HEK293T (cell line): ENCODE measurements at regions not wholly inside any gene's neighbourhood (a gene's known extent, or its start where the extent isn't known, plus 50 kb on each side); places are given as distances from the start of the nearest gene placed in this dataset.

Source experiments
- CTCF ChIA-PET: fragments of 350-600 bp; formaldehyde crosslinking; extraction: SDS; loops from one replicate; lab custom pipeline; 2021; ENCODE audit warnings: antibody characterized with exemption, inconsistent platforms; lab: Yijun Ruan, JAX
- POLR2A ChIA-PET: fragments of 350-600 bp; formaldehyde crosslinking; extraction: SDS; loops from one replicate; lab custom pipeline; 2020; ENCODE audit warnings: antibody characterized with exemption, inconsistent platforms; lab: Yijun Ruan, JAX
- DNase-seq: peaks from one replicate; pipeline ENCODE4 v3.0.0; 2012; ENCODE audit warnings: mixed read lengths; ENCODE audit errors: extremely low spot score
- ARNT ChIP-seq: fragments of 450-650 bp; IDR thresholded peaks from 2 replicates; pipeline ENCODE4 v1.6.1; 2017; ENCODE audit warnings: mild to moderate bottlenecking
- BHLHE40 ChIP-seq: fragments of 450-650 bp; IDR thresholded peaks from 2 replicates; pipeline ENCODE4 v1.6.1; 2016; ENCODE audit warnings: mild to moderate bottlenecking, moderate library complexity, borderline replicate concordance
- CTBP1 ChIP-seq: fragments of 450-650 bp; IDR thresholded peaks from 2 replicates; pipeline ENCODE4 v1.6.1; 2016; ENCODE audit warnings: borderline replicate concordance
- ELF4 ChIP-seq: fragments of 450-650 bp; IDR thresholded peaks from 2 replicates; pipeline ENCODE4 v1.6.1; 2017; ENCODE audit warnings: antibody characterized with exemption
- FOXA1 ChIP-seq: fragments of 450-650 bp; IDR thresholded peaks from 2 replicates; pipeline ENCODE4 v1.6.1; 2016; ENCODE audit warnings: mild to moderate bottlenecking
- FOXK2 ChIP-seq: fragments of 450-650 bp; IDR thresholded peaks from 2 replicates; pipeline ENCODE4 v1.6.1; 2016; ENCODE audit warnings: mild to moderate bottlenecking
- FOXM1 ChIP-seq: fragments of 450-650 bp; IDR thresholded peaks from 2 replicates; pipeline ENCODE4 v1.6.1; 2017; ENCODE audit warnings: mild to moderate bottlenecking, borderline replicate concordance
- HDGF ChIP-seq: fragments of 450-650 bp; IDR thresholded peaks from 2 replicates; pipeline ENCODE4 v1.6.1; 2017; ENCODE audit warnings: antibody characterized with exemption, borderline replicate concordance
- L3MBTL2 ChIP-seq: fragments of 450-650 bp; conservative IDR thresholded peaks from 2 replicates; pipeline ENCODE4 v1.6.1; 2016; ENCODE audit warnings: mild to moderate bottlenecking
- LEF1 ChIP-seq: fragments of 450-650 bp; IDR thresholded peaks from 2 replicates; pipeline ENCODE4 v1.6.1; 2017; ENCODE audit warnings: mild to moderate bottlenecking, borderline replicate concordance
- NFRKB ChIP-seq: fragments of 450-650 bp; IDR thresholded peaks from 2 replicates; pipeline ENCODE4 v1.6.1; 2016; ENCODE audit warnings: mild to moderate bottlenecking, moderate library complexity
- PKNOX1 ChIP-seq: fragments of 450-650 bp; IDR thresholded peaks from 2 replicates; pipeline ENCODE4 v1.6.1; 2016
- SP1 ChIP-seq: fragments of 450-650 bp; IDR thresholded peaks from 2 replicates; pipeline ENCODE4 v1.6.1; 2017
- SUZ12 ChIP-seq: fragments of 450-650 bp; IDR thresholded peaks from 2 replicates; pipeline ENCODE4 v1.6.1; 2016; ENCODE audit warnings: mild to moderate bottlenecking
- TARDBP ChIP-seq: fragments of 450-650 bp; IDR thresholded peaks from 2 replicates; pipeline ENCODE4 v1.6.1; 2016
- ZNF384 ChIP-seq: fragments of 450-650 bp; IDR thresholded peaks from 2 replicates; pipeline ENCODE4 v1.6.1; 2016

DNA sequence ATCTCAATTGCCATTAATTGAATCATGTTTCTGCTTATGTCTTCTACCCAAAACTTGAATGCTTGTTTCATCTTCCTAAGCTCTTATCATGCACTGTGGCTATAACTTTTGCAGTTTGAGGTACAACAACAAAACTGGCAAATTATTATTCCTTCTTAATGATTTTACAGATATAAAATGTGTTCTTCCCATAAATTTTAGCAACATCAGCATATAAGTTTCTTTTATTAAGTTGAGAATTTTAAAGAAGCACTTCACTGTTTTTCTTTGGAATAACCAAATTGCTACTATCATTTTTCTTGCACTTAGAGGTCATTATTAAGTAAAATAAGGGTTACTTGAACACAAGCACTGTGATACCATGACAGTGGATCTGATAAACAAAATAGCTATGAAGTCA lies 862.6 kb upstream of the CADM2 start:
- POLR2A ChIA-PET = no interaction called here
- DNase-seq = no peak
- CTCF ChIA-PET = no interaction called here
- TF ChIP-seq ZNF384 (no peak), HDGF (no peak), ELF4 (no peak), FOXA1 (no peak)

DNA sequence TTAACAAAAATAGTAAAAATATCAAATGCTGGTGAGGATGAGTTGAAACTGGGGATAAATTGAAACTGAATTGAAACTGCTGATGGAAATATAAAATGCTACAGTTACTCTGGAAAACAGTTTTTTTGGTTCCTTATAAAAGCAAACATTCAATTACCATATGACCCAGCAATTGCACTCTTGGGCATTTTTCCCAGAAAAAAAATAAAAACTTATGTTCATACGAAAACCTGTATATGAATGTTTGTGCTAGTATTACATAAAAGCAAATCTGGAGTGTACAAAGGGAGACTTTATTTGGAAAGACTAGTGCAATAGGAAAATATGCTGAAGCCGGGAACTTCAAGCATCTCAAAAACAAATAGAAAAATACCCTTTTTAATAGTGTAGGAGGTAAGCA lies 857.9 kb upstream of the CADM2 start:
- ChIA-PET POLR2A (no interaction called here), CTCF (no interaction called here)
- no peak for DNase-seq
- no peak for TF ChIP-seq L3MBTL2
- TF ChIP-seq BHLHE40 = no peak
- TF ChIP-seq FOXA1 = no peak
- no peak for TF ChIP-seq ZNF384
- TF ChIP-seq ELF4 = no peak
- TF ChIP-seq ARNT = no peak
- TF ChIP-seq TARDBP = no peak
- TF ChIP-seq SUZ12 = no peak
- no peak for TF ChIP-seq HDGF
- no peak for TF ChIP-seq CTBP1
- TF ChIP-seq NFRKB = no peak
- no peak for TF ChIP-seq FOXM1
- TF ChIP-seq LEF1 = no peak
- TF ChIP-seq PKNOX1 = no peak
- TF ChIP-seq FOXK2 = no peak
- no peak for TF ChIP-seq SP1

GRCh38 chr3:84108442-84108971 lies 850.3 kb upstream of the CADM2 start:
- no peak for TF ChIP-seq ZNF384
- no peak for TF ChIP-seq FOXM1
- ChIA-PET POLR2A (no interaction called here), CTCF (no interaction called here)
- no peak for DNase-seq

DNA sequence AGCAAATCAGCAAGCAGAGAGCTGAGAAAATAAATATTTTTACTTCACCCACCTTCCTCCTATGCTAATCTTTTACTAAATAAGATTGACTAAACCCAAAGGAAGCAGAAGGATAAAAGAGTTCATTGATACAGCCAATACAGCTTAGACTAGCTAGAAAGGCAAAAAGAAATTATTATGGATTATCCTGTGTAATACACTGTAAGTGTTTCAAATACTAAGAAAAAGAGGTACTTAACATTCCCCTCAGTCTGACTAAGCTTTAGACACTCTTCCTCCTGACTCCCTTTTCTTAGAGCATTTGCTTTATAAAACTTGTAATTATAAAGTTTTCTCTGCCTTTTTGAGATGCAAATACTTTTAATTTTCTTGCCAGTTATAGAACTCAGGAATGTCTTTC lies 848.9 kb upstream of the CADM2 start:
- TF ChIP-seq ELF4 (no peak), BHLHE40 (no peak), SP1 (no peak), ZNF384 (no peak), LEF1 (no peak), FOXK2 (no peak), L3MBTL2 (no peak), FOXM1 (no peak), FOXA1 (no peak), HDGF (no peak), CTBP1 (no peak), TARDBP (no peak), SUZ12 (no peak), PKNOX1 (no peak), ARNT (no peak), NFRKB (no peak)
- ChIA-PET CTCF (no interaction called here), POLR2A (no interaction called here)
- no peak for DNase-seq

- TF ChIP-seq PKNOX1 (no peak), L3MBTL2 (no peak), ZNF384 (no peak), ARNT (no peak), TARDBP (no peak), SP1 (no peak), NFRKB (no peak), BHLHE40 (no peak), FOXM1 (no peak), HDGF (no peak), FOXK2 (no peak), LEF1 (no peak), ELF4 (no peak), FOXA1 (no peak), SUZ12 (no peak)
- ChIA-PET CTCF (no interaction called here), POLR2A (no interaction called here)
- DNase-seq = no peak
Measured at GRCh38 chr3:84110787-84111186, 848.0 kb upstream of the CADM2 start.

DNA sequence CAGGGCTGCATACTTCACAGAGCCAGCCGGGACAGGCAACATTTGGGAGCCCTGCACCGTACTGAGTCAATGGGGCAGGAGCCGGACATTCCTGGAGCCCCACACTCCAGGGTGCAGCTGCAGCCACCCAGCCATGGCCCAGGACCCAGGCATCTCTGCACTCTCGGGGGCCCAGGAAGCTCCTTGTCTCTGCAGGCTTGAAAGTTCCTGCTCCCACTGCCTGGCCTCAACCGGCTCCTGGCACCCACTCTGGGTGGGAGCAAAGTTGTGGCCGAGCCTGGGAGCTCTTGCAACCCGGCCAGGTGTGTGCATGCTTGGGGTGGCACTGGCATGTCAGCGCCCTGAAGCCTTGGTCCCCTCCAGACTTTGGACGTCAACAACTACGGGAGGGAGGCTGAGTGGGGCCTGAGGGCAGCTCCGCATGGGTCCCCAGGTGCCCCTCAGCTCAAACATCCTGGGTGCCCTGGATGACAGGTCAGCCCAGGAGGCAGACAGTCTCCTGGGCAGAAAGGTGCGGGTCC lies 833.5 kb upstream of the CADM2 start:
- DNase-seq = no peak
- ChIA-PET CTCF (no interaction called here), POLR2A (no interaction called here)
- TF ChIP-seq SP1 (no peak), PKNOX1 (no peak), L3MBTL2 (no peak), FOXM1 (no peak), BHLHE40 (no peak), FOXK2 (no peak), LEF1 (no peak), NFRKB (no peak), ARNT (no peak)
